IPS-20b (cell line): ENCODE measurements at regions not wholly inside any gene's neighbourhood (a gene's known extent, or its start where the extent isn't known, plus 50 kb on each side); places are given as distances from the start of the nearest gene placed in this dataset.
"Not testable (repeated sequence)": the region's sequence is repeated elsewhere in the genome, so short reads cannot be mapped to it uniquely, and the experiment has no call there.

Experiments used
- H3K27ac ChIP-seq: one replicate; pipeline ENCODE4 v1.5.1; 2013; ENCODE audit warnings: low read length
- H3K27me3 ChIP-seq: 2 replicates; pipeline ENCODE4 v1.6.1; 2013; ENCODE audit warnings: mild to moderate bottlenecking, low read length, inconsistent platforms; ENCODE audit not compliant: insufficient read depth
- H3K36me3 ChIP-seq: 2 replicates; pipeline ENCODE4 v1.6.1; 2013; ENCODE audit warnings: low read depth, mild to moderate bottlenecking, inconsistent platforms, low read length, moderate library complexity; ENCODE audit not compliant: insufficient read depth
- H3K4me1 ChIP-seq: 2 replicates; pipeline ENCODE4 v1.6.1; 2013; ENCODE audit warnings: mild to moderate bottlenecking, control low read depth, inconsistent platforms, low read length, moderate library complexity; ENCODE audit not compliant: insufficient read depth
- H3K4me3 ChIP-seq: 2 replicates; pipeline ENCODE4 v1.5.1; 2013; ENCODE audit warnings: mild to moderate bottlenecking, low read length, inconsistent platforms
- H3K9ac ChIP-seq: 2 replicates; pipeline ENCODE4 v1.6.1; 2013; ENCODE audit warnings: low read depth, mild to moderate bottlenecking, inconsistent platforms, low read length, moderate library complexity
- H3K9me3 ChIP-seq: 2 replicates; pipeline ENCODE4 v1.6.1; 2013; ENCODE audit warnings: mild to moderate bottlenecking, low read depth, low read length, inconsistent platforms; ENCODE audit not compliant: insufficient read depth

GRCh38 chr12:92414170-92415070 is 268.8 kb upstream of the BTG1 start:
- Histone ChIP-seq H3K9ac (no peak overlapping the region), H3K4me3 (no peak overlapping the region), H3K27ac (no peak overlapping the region), H3K27me3 (no peaks in the 10 kb centered on the region), H3K4me1 (peaks cover 6% of the 10 kb centered on the region; the same call in 1 of the 2 replicates), H3K9me3 (no peaks in the 10 kb centered on the region), H3K36me3 (no peaks in the 10 kb centered on the region)

GRCh38 chr12:92413286-92413685 is 267.6 kb upstream of the BTG1 start:
- Histone ChIP-seq H3K27ac (no peak overlapping the region), H3K9me3 (peaks cover 3% of the 10 kb centered on the region; the same call in 1 of the 2 replicates), H3K9ac (no peak overlapping the region), H3K36me3 (no peaks in the 10 kb centered on the region), H3K4me1 (peaks cover 6% of the 10 kb centered on the region; the same call in 1 of the 2 replicates), H3K4me3 (no peak overlapping the region), H3K27me3 (no peaks in the 10 kb centered on the region)

- H3K27ac ChIP-seq: no peak overlapping the region
- H3K36me3 ChIP-seq: no peaks in the 10 kb centered on the region
- H3K27me3 ChIP-seq: no peaks in the 10 kb centered on the region
- peaks cover 6% of the 10 kb centered on the region; the same call in 1 of the 2 replicates for H3K4me1 ChIP-seq
- no peak overlapping the region for H3K9ac ChIP-seq
- H3K4me3 ChIP-seq: no peak overlapping the region
- peaks cover 4% of the 10 kb centered on the region; the same call in 1 of the 2 replicates for H3K9me3 ChIP-seq
Measured at GRCh38 chr12:92412856-92413255, 267.2 kb upstream of the BTG1 start.

- peaks cover 4% of the 10 kb centered on the region; the same call in 1 of the 2 replicates for H3K9me3 ChIP-seq
Measured at GRCh38 chr12:92411687-92412086, 266.0 kb upstream of the BTG1 start.

GRCh38 chr12:92408072-92408900 is 262.6 kb upstream of the BTG1 start:
- Histone ChIP-seq H3K4me1 (peaks cover 6% of the 10 kb centered on the region; the same call in 1 of the 2 replicates), H3K9ac (no peak overlapping the region), H3K9me3 (peaks cover 4% of the 10 kb centered on the region; the same call in 1 of the 2 replicates), H3K27ac (no peak overlapping the region), H3K4me3 (no peak overlapping the region), H3K36me3 (no peaks in the 10 kb centered on the region), H3K27me3 (no peaks in the 10 kb centered on the region)

More at GRCh38 chr12:92411687-92412086, 266.0 kb upstream of the BTG1 start:
- Histone ChIP-seq H3K9ac (no peak overlapping the region), H3K4me3 (no peak overlapping the region), H3K36me3 (no peaks in the 10 kb centered on the region), H3K27ac (no peak overlapping the region), H3K4me1 (peaks cover 6% of the 10 kb centered on the region; the same call in 1 of the 2 replicates), H3K27me3 (no peaks in the 10 kb centered on the region)

GRCh38 chr12:92406404-92407070 is 260.9 kb upstream of the BTG1 start:
- not testable (repeated sequence) for H3K9ac ChIP-seq, H3K4me1 ChIP-seq, H3K36me3 ChIP-seq, H3K4me3 ChIP-seq, H3K27me3 ChIP-seq, H3K9me3 ChIP-seq, H3K27ac ChIP-seq

- H3K9me3 ChIP-seq, H3K9ac ChIP-seq, H3K36me3 ChIP-seq, H3K4me3 ChIP-seq, H3K27ac ChIP-seq, H3K27me3 ChIP-seq, H3K4me1 ChIP-seq: not testable (repeated sequence)
Measured at GRCh38 chr12:92405801-92406251, 260.2 kb upstream of the BTG1 start.

- Histone ChIP-seq H3K4me1 (no peaks in the 10 kb centered on the region), H3K36me3 (no peaks in the 10 kb centered on the region), H3K27ac (no peak overlapping the region), H3K27me3 (no peaks in the 10 kb centered on the region), H3K4me3 (no peak overlapping the region), H3K9me3 (peaks cover 4% of the 10 kb centered on the region; the same call in 1 of the 2 replicates), H3K9ac (no peak overlapping the region)
Measured at GRCh38 chr12:92404921-92405320, 259.3 kb upstream of the BTG1 start.

GRCh38 chr12:92404259-92404894 is 258.7 kb upstream of the BTG1 start:
- no peak overlapping the region for H3K9ac ChIP-seq
- H3K4me1 ChIP-seq: no peaks in the 10 kb centered on the region
- H3K27ac ChIP-seq: no peak overlapping the region
- peaks cover 4% of the 10 kb centered on the region; the same call in 1 of the 2 replicates for H3K9me3 ChIP-seq
- no peaks in the 10 kb centered on the region for H3K27me3 ChIP-seq
- no peaks in the 10 kb centered on the region for H3K36me3 ChIP-seq
- H3K4me3 ChIP-seq: no peak overlapping the region

GRCh38 chr12:92403210-92404175 is 257.8 kb upstream of the BTG1 start:
- no peaks in the 10 kb centered on the region for H3K36me3 ChIP-seq
- no peak overlapping the region for H3K4me3 ChIP-seq

More at GRCh38 chr12:92403210-92404175, 257.8 kb upstream of the BTG1 start:
- H3K4me1 ChIP-seq: peaks cover 6% of the 10 kb centered on the region; the same call in 1 of the 2 replicates
- no peak overlapping the region for H3K27ac ChIP-seq
- no peak overlapping the region for H3K9ac ChIP-seq
- H3K9me3 ChIP-seq: peaks cover 3% of the 10 kb centered on the region; the same call in 1 of the 2 replicates
- no peaks in the 10 kb centered on the region for H3K27me3 ChIP-seq
